ENCODE measurements at regions not wholly inside any gene's neighbourhood (a gene's known extent, or its start where the extent isn't known, plus 50 kb on each side); places are given as distances from the start of the nearest gene placed in this dataset.

- TF ChIP-seq POLR2AphosphoS5 (IDR thresholded peaks at IDR 0.05; ENCODE audit: insufficient read depth in 1 of 2, low read depth in 1 of 2) (no peak), CTCF (IDR thresholded peaks at IDR 0.05) (no peak), POLR2A (IDR thresholded peaks at IDR 0.05) (no peak)
Measured at GRCh38 chr21:24939291-24939690, 668.0 kb downstream of the MRPL39 start.

Data from vagina (tissue), 2 donors.